GM12873 (cell line): ENCODE measurements at regions not wholly inside any gene's neighbourhood (a gene's known extent, or its start where the extent isn't known, plus 50 kb on each side); places are given as distances from the start of the nearest gene placed in this dataset.

Experiments
- TF ChIP-seq, protein P1 (sequence below): IDR thresholded peaks from 2 replicates; pipeline ENCODE4 v1.5.1; 2012; ENCODE audit warnings: low read depth, mild to moderate bottlenecking, moderate library complexity, low read length, control low read depth; ENCODE audit not compliant: insufficient read depth; ENCODE audit errors: missing control alignments

DNA sequence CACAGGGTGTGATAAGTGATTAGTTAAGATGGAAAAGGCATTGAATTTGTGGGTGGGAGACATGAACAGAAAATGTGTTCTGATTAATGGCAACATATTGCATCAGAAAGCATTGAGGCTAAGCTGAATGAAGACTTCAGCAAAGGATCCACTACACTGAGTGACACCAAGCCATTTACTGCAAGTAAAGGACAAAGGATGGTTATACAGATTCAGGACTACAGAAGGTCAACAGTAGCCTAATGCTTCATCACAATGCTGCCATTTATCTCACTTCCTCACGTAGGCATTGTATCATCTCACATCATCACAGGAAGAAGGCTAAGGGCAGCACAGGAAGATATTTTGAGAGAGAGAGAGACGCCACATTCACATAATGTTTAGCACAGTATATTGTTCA, 398.2 kb downstream of the COL12A1 start:
- TF ChIP-seq, protein P1, sequence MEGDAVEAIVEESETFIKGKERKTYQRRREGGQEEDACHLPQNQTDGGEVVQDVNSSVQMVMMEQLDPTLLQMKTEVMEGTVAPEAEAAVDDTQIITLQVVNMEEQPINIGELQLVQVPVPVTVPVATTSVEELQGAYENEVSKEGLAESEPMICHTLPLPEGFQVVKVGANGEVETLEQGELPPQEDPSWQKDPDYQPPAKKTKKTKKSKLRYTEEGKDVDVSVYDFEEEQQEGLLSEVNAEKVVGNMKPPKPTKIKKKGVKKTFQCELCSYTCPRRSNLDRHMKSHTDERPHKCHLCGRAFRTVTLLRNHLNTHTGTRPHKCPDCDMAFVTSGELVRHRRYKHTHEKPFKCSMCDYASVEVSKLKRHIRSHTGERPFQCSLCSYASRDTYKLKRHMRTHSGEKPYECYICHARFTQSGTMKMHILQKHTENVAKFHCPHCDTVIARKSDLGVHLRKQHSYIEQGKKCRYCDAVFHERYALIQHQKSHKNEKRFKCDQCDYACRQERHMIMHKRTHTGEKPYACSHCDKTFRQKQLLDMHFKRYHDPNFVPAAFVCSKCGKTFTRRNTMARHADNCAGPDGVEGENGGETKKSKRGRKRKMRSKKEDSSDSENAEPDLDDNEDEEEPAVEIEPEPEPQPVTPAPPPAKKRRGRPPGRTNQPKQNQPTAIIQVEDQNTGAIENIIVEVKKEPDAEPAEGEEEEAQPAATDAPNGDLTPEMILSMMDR = no peak

DNA sequence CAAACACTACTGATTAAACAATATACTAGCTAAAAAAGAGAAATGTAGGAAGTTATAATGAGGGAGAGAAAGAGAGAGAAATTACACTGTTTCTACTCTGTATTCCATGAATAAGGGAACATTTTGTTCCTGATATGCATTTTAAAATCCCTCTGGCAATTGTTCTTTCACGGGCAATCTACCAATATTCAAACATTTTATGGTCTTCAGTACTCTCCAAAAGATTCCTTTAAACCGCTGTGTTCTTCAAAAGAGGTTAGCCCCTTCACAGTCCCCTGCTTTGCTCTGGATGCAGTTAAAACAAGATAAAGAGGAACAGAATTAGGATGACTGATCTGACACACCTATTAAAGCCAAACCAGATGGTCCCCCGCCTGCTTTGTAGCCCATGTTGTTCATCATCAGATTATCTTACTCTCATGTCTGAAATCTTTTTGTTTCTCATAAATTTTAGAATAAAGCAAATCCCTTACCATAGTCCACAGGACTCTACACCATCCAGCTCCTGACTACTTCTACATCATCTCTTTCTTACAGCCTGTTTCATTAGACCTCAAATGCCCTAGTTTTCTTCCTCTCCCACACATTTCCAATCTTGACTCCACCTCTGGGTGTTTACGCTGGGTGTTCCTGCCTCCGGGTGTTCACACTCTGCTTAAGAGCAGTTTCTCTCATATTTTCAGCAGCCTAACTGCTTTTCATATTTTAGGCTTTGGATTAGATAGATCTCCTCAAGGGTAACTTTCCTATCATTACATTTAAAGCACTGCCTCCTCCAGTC, 399.7 kb downstream of the COL12A1 start:
- TF ChIP-seq, protein P1 = no peak

DNA sequence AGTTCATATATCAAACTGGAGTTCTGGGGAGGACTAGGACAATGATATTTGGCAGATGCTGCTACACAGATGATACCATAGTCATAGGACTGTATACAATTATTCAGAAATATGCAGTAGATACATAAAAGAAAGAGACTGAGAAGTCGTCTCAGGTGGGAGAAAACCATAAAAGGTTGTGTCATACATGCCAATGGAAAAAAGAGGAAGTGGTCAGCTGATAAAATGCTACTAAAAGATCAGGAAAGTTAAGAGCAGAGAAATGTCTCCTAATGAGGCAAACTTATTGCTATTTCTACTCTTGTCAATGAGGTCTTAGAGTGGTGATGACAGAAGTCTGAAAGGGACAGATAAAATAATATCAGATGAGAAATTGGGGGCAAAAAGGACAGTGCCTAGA, 407.6 kb downstream of the COL12A1 start:
- TF ChIP-seq, protein P1 = no peak

DNA sequence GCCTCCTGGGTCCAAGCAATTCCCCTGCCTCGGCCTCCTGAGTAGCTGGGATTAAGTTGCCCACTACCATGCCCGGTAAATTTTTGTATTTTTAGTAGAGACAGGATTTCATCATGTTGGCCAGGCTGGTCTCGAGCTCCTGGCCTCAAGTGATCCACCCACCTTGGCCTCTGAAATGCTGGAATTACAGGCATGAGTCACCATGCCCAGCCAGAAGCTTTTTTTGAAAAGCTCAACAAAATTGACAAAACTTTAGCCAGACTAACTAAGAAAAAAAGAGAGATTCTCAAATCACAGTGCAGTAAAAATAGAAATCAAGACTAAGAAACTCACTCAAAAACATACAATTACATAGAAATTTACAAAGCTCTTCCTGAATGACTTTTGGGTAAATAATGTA, 420.6 kb downstream of the COL12A1 start:
- TF ChIP-seq, protein P1 = no peak

DNA sequence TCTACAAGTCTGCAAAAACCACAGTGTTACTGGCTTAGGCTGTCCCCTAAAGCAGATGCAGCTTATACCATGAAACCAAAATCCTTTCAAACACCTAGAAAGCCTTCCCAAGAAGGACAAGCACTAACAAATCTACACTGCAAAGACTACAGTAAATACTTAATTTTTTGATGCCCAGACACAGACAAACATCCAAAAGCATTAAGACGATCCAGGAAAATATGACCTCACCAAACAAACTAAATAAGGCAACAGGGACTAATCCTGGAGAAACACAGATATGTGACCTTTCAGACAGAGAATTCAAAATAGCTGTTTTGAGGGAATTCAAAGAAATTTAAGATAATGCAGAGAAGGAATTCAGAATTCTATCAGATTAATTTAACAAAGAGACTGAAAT, 423.5 kb downstream of the COL12A1 start:
- TF ChIP-seq, protein P1 = no peak

DNA sequence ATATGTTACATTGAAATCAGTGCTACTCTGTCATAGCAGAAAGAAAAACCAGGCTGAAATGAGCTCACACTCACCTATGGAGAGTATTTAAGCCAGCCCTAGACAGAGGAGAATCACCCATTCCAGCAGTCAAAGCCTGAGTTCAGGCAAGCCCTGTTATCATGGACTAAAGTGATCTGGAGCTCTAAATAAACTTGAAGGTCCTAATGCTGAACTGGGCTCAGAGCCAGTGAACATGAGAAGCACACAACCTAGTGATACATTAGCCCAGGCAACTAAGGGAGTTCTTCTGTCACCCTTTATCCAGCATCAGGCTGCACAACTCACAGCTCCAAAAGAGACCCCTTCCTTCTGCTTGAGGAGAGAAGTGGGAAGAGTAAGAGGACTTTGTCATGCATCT, 425.0 kb downstream of the COL12A1 start:
- TF ChIP-seq, protein P1 = no peak

DNA sequence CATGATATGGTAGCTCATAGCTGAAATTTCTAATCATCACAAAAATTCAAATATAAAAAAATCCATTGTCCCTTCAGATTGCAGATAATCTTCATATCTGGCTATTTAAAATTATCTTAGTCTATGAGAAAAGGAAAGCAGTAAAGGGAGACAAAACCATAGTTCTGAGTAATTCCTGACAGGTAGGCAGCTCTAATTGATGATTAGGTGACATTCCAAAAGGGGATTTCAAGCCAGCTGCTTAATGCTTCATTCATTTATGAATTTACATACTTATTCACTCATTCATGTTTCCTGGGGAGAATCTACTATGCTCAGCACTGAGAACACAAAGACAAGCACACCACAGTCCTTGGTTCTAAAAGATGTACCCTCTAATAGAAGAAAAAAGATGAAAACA, 437.1 kb downstream of the COL12A1 start:
- TF ChIP-seq, protein P1 = no peak
